ENCODE measurements at regions not wholly inside any gene's neighbourhood (a gene's known extent, or its start where the extent isn't known, plus 50 kb on each side); places are given as distances from the start of the nearest gene placed in this dataset.

GRCh38 chr11:92875473-92875872, 94.0 kb upstream of the MTNR1B start:
- no peaks in the 10 kb centered on the region for H3K36me3 ChIP-seq (ENCODE audit: control insufficient read depth, insufficient read depth, low read length)
- no peak overlapping the region for H3K9ac ChIP-seq (ENCODE audit: low read depth, low read length)
- no peaks in the 10 kb centered on the region for H3K9me3 ChIP-seq (ENCODE audit: control insufficient read depth, insufficient read depth, low read length)
- H3K4me3 ChIP-seq (ENCODE audit: low read depth, low read length) = no peak overlapping the region
- no peaks in the 10 kb centered on the region for H3K27me3 ChIP-seq (ENCODE audit: control insufficient read depth, insufficient read depth, low read length)
- peaks cover 3% of the 10 kb centered on the region for H3K4me1 ChIP-seq (ENCODE audit: control insufficient read depth, insufficient read depth, low read length)
- no peak overlapping the region for H3K27ac ChIP-seq (ENCODE audit: low read depth, low read length)

- Histone ChIP-seq H3K36me3 (ENCODE audit: control insufficient read depth, insufficient read depth, low read length) (no peaks in the 10 kb centered on the region), H3K9ac (ENCODE audit: low read depth, low read length) (no peak overlapping the region), H3K27ac (ENCODE audit: low read depth, low read length) (no peak overlapping the region), H3K4me1 (ENCODE audit: control insufficient read depth, insufficient read depth, low read length) (peaks cover 6% of the 10 kb centered on the region), H3K9me3 (ENCODE audit: control insufficient read depth, insufficient read depth, low read length) (no peaks in the 10 kb centered on the region), H3K27me3 (ENCODE audit: control insufficient read depth, insufficient read depth, low read length) (no peaks in the 10 kb centered on the region), H3K4me3 (ENCODE audit: low read depth, low read length) (no peak overlapping the region)
These were observed 90.4 kb upstream of the MTNR1B start for GRCh38 chr11:92879086-92879485.

- Histone ChIP-seq H3K4me1 (ENCODE audit: control insufficient read depth, insufficient read depth, low read length) (peaks cover 6% of the 10 kb centered on the region), H3K9ac (ENCODE audit: low read depth, low read length) (no peak overlapping the region), H3K36me3 (ENCODE audit: control insufficient read depth, insufficient read depth, low read length) (no peaks in the 10 kb centered on the region), H3K9me3 (ENCODE audit: control insufficient read depth, insufficient read depth, low read length) (no peaks in the 10 kb centered on the region), H3K27me3 (ENCODE audit: control insufficient read depth, insufficient read depth, low read length) (no peaks in the 10 kb centered on the region), H3K27ac (ENCODE audit: low read depth, low read length) (no peak overlapping the region), H3K4me3 (ENCODE audit: low read depth, low read length) (no peak overlapping the region)
These were observed 89.1 kb upstream of the MTNR1B start for GRCh38 chr11:92880381-92880780.

GRCh38 chr11:92881940-92882450, 87.5 kb upstream of the MTNR1B start:
- no peak overlapping the region for H3K27ac ChIP-seq (ENCODE audit: low read depth, low read length)
- no peak overlapping the region for H3K9ac ChIP-seq (ENCODE audit: low read depth, low read length)
- H3K4me1 ChIP-seq (ENCODE audit: control insufficient read depth, insufficient read depth, low read length) = peaks cover 6% of the 10 kb centered on the region
- no peaks in the 10 kb centered on the region for H3K9me3 ChIP-seq (ENCODE audit: control insufficient read depth, insufficient read depth, low read length)
- H3K4me3 ChIP-seq (ENCODE audit: low read depth, low read length) = no peak overlapping the region
- no peaks in the 10 kb centered on the region for H3K27me3 ChIP-seq (ENCODE audit: control insufficient read depth, insufficient read depth, low read length)
- H3K36me3 ChIP-seq (ENCODE audit: control insufficient read depth, insufficient read depth, low read length) = no peaks in the 10 kb centered on the region

GRCh38 chr11:92882828-92883611, 86.4 kb upstream of the MTNR1B start:
- Histone ChIP-seq H3K9me3 (ENCODE audit: control insufficient read depth, insufficient read depth, low read length) (no peaks in the 10 kb centered on the region), H3K4me3 (ENCODE audit: low read depth, low read length) (no peak overlapping the region), H3K27ac (ENCODE audit: low read depth, low read length) (no peak overlapping the region), H3K27me3 (ENCODE audit: control insufficient read depth, insufficient read depth, low read length) (no peaks in the 10 kb centered on the region), H3K9ac (ENCODE audit: low read depth, low read length) (no peak overlapping the region), H3K36me3 (ENCODE audit: control insufficient read depth, insufficient read depth, low read length) (no peaks in the 10 kb centered on the region), H3K4me1 (ENCODE audit: control insufficient read depth, insufficient read depth, low read length) (peaks cover 6% of the 10 kb centered on the region)

GRCh38 chr11:92885600-92885999, 83.9 kb upstream of the MTNR1B start:
- no peak overlapping the region for H3K9ac ChIP-seq (ENCODE audit: low read depth, low read length)
- H3K27ac ChIP-seq (ENCODE audit: low read depth, low read length) = no peak overlapping the region
- H3K9me3 ChIP-seq (ENCODE audit: control insufficient read depth, insufficient read depth, low read length) = no peaks in the 10 kb centered on the region
- no peak overlapping the region for H3K4me3 ChIP-seq (ENCODE audit: low read depth, low read length)
- peaks cover 8% of the 10 kb centered on the region for H3K4me1 ChIP-seq (ENCODE audit: control insufficient read depth, insufficient read depth, low read length)
- H3K36me3 ChIP-seq (ENCODE audit: control insufficient read depth, insufficient read depth, low read length) = 0 out of 2 replicates have a peak, but pooled peaks cover 3% of the 10 kb centered on the region
- no peaks in the 10 kb centered on the region for H3K27me3 ChIP-seq (ENCODE audit: control insufficient read depth, insufficient read depth, low read length)

- 0 out of 2 replicates have a peak, but pooled peaks cover 3% of the 10 kb centered on the region for H3K36me3 ChIP-seq (ENCODE audit: control insufficient read depth, insufficient read depth, low read length)
- no peaks in the 10 kb centered on the region for H3K9me3 ChIP-seq (ENCODE audit: control insufficient read depth, insufficient read depth, low read length)
- H3K9ac ChIP-seq (ENCODE audit: low read depth, low read length) = no peak overlapping the region
- no peak overlapping the region for H3K27ac ChIP-seq (ENCODE audit: low read depth, low read length)
- H3K27me3 ChIP-seq (ENCODE audit: control insufficient read depth, insufficient read depth, low read length) = no peaks in the 10 kb centered on the region
- H3K4me1 ChIP-seq (ENCODE audit: control insufficient read depth, insufficient read depth, low read length) = peaks cover 7% of the 10 kb centered on the region; the same call in 1 of the 2 replicates
- H3K4me3 ChIP-seq (ENCODE audit: low read depth, low read length) = no peak overlapping the region
These were observed 83.1 kb upstream of the MTNR1B start for GRCh38 chr11:92886243-92886905.

GRCh38 chr11:92888696-92889095, 80.8 kb upstream of the MTNR1B start:
- Histone ChIP-seq H3K9me3 (ENCODE audit: control insufficient read depth, insufficient read depth, low read length) (no peaks in the 10 kb centered on the region), H3K4me1 (ENCODE audit: control insufficient read depth, insufficient read depth, low read length) (peaks cover 7% of the 10 kb centered on the region; the same call in 1 of the 2 replicates), H3K27me3 (ENCODE audit: control insufficient read depth, insufficient read depth, low read length) (no peaks in the 10 kb centered on the region), H3K27ac (ENCODE audit: low read depth, low read length) (no peak overlapping the region), H3K9ac (ENCODE audit: low read depth, low read length) (no peak overlapping the region), H3K4me3 (ENCODE audit: low read depth, low read length) (no peak overlapping the region), H3K36me3 (ENCODE audit: control insufficient read depth, insufficient read depth, low read length) (0 out of 2 replicates have a peak, but pooled peaks cover 3% of the 10 kb centered on the region)

- H3K36me3 ChIP-seq (ENCODE audit: control insufficient read depth, insufficient read depth, low read length) = 0 out of 2 replicates have a peak, but pooled peaks cover 3% of the 10 kb centered on the region
- no peak overlapping the region for H3K9ac ChIP-seq (ENCODE audit: low read depth, low read length)
- H3K9me3 ChIP-seq (ENCODE audit: control insufficient read depth, insufficient read depth, low read length) = no peaks in the 10 kb centered on the region
- H3K4me1 ChIP-seq (ENCODE audit: control insufficient read depth, insufficient read depth, low read length) = peaks cover 7% of the 10 kb centered on the region; the same call in 1 of the 2 replicates
- no peak overlapping the region for H3K27ac ChIP-seq (ENCODE audit: low read depth, low read length)
- no peak overlapping the region for H3K4me3 ChIP-seq (ENCODE audit: low read depth, low read length)
- H3K27me3 ChIP-seq (ENCODE audit: control insufficient read depth, insufficient read depth, low read length) = no peaks in the 10 kb centered on the region
These were observed 78.6 kb upstream of the MTNR1B start for GRCh38 chr11:92890846-92891245.

GRCh38 chr11:92892802-92893684, 76.4 kb upstream of the MTNR1B start:
- H3K4me1 ChIP-seq (ENCODE audit: control insufficient read depth, insufficient read depth, low read length) = peaks cover 7% of the 10 kb centered on the region
- H3K9me3 ChIP-seq (ENCODE audit: control insufficient read depth, insufficient read depth, low read length) = no peaks in the 10 kb centered on the region
- no peaks in the 10 kb centered on the region for H3K27me3 ChIP-seq (ENCODE audit: control insufficient read depth, insufficient read depth, low read length)
- no peak overlapping the region for H3K9ac ChIP-seq (ENCODE audit: low read depth, low read length)
- H3K27ac ChIP-seq (ENCODE audit: low read depth, low read length) = no peak overlapping the region
- H3K4me3 ChIP-seq (ENCODE audit: low read depth, low read length) = no peak overlapping the region
- 0 out of 2 replicates have a peak, but pooled peaks cover 3% of the 10 kb centered on the region for H3K36me3 ChIP-seq (ENCODE audit: control insufficient read depth, insufficient read depth, low read length)
